ENCODE measurements at regions not wholly inside any gene's neighbourhood (a gene's known extent, or its start where the extent isn't known, plus 50 kb on each side); places are given as distances from the start of the nearest gene placed in this dataset.

- Histone ChIP-seq H3K27me3 (no peaks in the 10 kb centered on the region), H3K27ac (no peak overlapping the region), H3K4me1 (no peaks in the 10 kb centered on the region), H3K9me3 (no peaks in the 10 kb centered on the region), H3K4me3 (no peak overlapping the region), H3K36me3 (no peaks in the 10 kb centered on the region)
- in situ Hi-C loops (cut with MboI; ENCODE audit: low pct_ligation_motif_present in 1 of 4, low pct_unique_long_range_greater_than_20kb in 1 of 4, low sequenced_read_pairs in 3 of 4) (no loop called here), intact Hi-C loops (cut with DNase I; ENCODE audit: low total_unique reads) (no loop called here)
- 90 to 100% methylated on average over 4 to 5 of the region's 5 CpGs for WGBS, 2 donors (ENCODE audit: low coverage in 1 of 2)
- no peak for TF ChIP-seq POLR2AphosphoS5 (IDR thresholded peaks at IDR 0.05)
- TF ChIP-seq EP300 (IDR thresholded peaks at IDR 0.05; ENCODE audit: low read depth), result no peak
- TF ChIP-seq CTCF (IDR thresholded peaks at IDR 0.05), result no peak
- no peak for TF ChIP-seq POLR2A (IDR thresholded peaks at IDR 0.05)
- DNase-seq, result no peak
Measured at GRCh38 chr2:234850818-234851217, 101.0 kb upstream of the SH3BP4 start.

- H3K27me3 ChIP-seq, result no peaks in the 10 kb centered on the region
- no peak for DNase-seq
- no peaks in the 10 kb centered on the region for H3K4me1 ChIP-seq
- no peak overlapping the region for H3K4me3 ChIP-seq
- WGBS, 2 donors (ENCODE audit: low coverage in 1 of 2), result 68 to 79% methylated on average over 4 of the region's 4 CpGs
- no peaks in the 10 kb centered on the region for H3K9me3 ChIP-seq
- intact Hi-C loops (cut with DNase I; ENCODE audit: low total_unique reads) (no loop called here), in situ Hi-C loops (cut with MboI; ENCODE audit: low pct_ligation_motif_present in 1 of 4, low pct_unique_long_range_greater_than_20kb in 1 of 4, low sequenced_read_pairs in 3 of 4) (no loop called here)
- TF ChIP-seq POLR2A (IDR thresholded peaks at IDR 0.05), result no peak
- TF ChIP-seq POLR2AphosphoS5 (IDR thresholded peaks at IDR 0.05), result no peak
- TF ChIP-seq EP300 (IDR thresholded peaks at IDR 0.05; ENCODE audit: low read depth), result no peak
- no peaks in the 10 kb centered on the region for H3K36me3 ChIP-seq
- no peak overlapping the region for H3K27ac ChIP-seq
Measured at GRCh38 chr2:234849678-234850077, 102.1 kb upstream of the SH3BP4 start.

- Histone ChIP-seq H3K27me3 (no peaks in the 10 kb centered on the region), H3K4me1 (no peaks in the 10 kb centered on the region), H3K27ac (no peak overlapping the region), H3K36me3 (no peaks in the 10 kb centered on the region), H3K4me3 (no peak overlapping the region), H3K9me3 (no peaks in the 10 kb centered on the region)
- TF ChIP-seq CTCF (IDR thresholded peaks at IDR 0.05) (no peak), POLR2A (IDR thresholded peaks at IDR 0.05) (no peak), EP300 (IDR thresholded peaks at IDR 0.05; ENCODE audit: low read depth) (no peak)
- DNase-seq, result no peak
- intact Hi-C loops (cut with DNase I; ENCODE audit: low total_unique reads), result no loop called here
- in situ Hi-C loops (cut with MboI; ENCODE audit: low pct_ligation_motif_present in 1 of 4, low pct_unique_long_range_greater_than_20kb in 1 of 4, low sequenced_read_pairs in 3 of 4), result no loop called here
Measured at GRCh38 chr2:234848578-234848977, 103.2 kb upstream of the SH3BP4 start.

- H3K36me3 ChIP-seq, result no peaks in the 10 kb centered on the region
Measured at GRCh38 chr2:234847639-234848038, 104.2 kb upstream of the SH3BP4 start.

More at GRCh38 chr2:234847639-234848038, 104.2 kb upstream of the SH3BP4 start:
- Histone ChIP-seq H3K4me3 (no peak overlapping the region), H3K4me1 (no peaks in the 10 kb centered on the region), H3K27ac (no peak overlapping the region), H3K9me3 (no peaks in the 10 kb centered on the region), H3K27me3 (no peaks in the 10 kb centered on the region)
- no peak for DNase-seq
- intact Hi-C loops (cut with DNase I; ENCODE audit: low total_unique reads) (no loop called here), in situ Hi-C loops (cut with MboI; ENCODE audit: low pct_ligation_motif_present in 1 of 4, low pct_unique_long_range_greater_than_20kb in 1 of 4, low sequenced_read_pairs in 3 of 4) (no loop called here)
- TF ChIP-seq CTCF (IDR thresholded peaks at IDR 0.05), result no peak
- no peak for TF ChIP-seq POLR2AphosphoS5 (IDR thresholded peaks at IDR 0.05)
- no peak for TF ChIP-seq EP300 (IDR thresholded peaks at IDR 0.05; ENCODE audit: low read depth)
- TF ChIP-seq POLR2A (IDR thresholded peaks at IDR 0.05), result no peak
- 97 to 100% methylated on average over 4 to 6 of the region's 6 CpGs for WGBS, 2 donors (ENCODE audit: low coverage in 1 of 2)

All from transverse colon (tissue), 4 donors.